ENCODE measurements at regions not wholly inside any gene's neighbourhood (a gene's known extent, or its start where the extent isn't known, plus 50 kb on each side); places are given as distances from the start of the nearest gene placed in this dataset.

DNA sequence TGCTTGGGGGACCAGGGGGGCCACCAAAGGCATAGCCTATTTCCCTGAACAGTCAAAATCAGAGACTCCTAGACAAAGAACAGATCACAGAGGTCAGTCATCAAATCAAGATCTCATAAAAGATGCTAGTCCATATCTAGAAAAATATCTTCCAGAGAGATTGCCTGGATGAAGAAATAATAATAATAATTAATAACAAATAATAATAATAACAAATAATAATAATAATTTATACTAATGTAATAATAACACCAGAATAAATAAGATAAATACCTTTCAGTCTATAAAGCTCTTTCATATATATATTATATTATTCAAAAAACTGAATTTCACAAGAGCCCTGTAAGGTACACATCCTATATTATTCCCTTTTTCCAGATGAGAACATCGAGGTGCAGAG, 129.6 kb downstream of the PAX1 start:
- TF ChIP-seq, protein P1, sequence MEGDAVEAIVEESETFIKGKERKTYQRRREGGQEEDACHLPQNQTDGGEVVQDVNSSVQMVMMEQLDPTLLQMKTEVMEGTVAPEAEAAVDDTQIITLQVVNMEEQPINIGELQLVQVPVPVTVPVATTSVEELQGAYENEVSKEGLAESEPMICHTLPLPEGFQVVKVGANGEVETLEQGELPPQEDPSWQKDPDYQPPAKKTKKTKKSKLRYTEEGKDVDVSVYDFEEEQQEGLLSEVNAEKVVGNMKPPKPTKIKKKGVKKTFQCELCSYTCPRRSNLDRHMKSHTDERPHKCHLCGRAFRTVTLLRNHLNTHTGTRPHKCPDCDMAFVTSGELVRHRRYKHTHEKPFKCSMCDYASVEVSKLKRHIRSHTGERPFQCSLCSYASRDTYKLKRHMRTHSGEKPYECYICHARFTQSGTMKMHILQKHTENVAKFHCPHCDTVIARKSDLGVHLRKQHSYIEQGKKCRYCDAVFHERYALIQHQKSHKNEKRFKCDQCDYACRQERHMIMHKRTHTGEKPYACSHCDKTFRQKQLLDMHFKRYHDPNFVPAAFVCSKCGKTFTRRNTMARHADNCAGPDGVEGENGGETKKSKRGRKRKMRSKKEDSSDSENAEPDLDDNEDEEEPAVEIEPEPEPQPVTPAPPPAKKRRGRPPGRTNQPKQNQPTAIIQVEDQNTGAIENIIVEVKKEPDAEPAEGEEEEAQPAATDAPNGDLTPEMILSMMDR (conservative IDR thresholded peaks at IDR 0.05; ENCODE audit: low read depth, low read length) = no peak
- TF ChIP-seq EZH2 (IDR thresholded peaks at IDR 0.05; ENCODE audit: low read length, unreplicated experiment) (no peak), EZH2phosphoT487 (IDR thresholded peaks at IDR 0.05; ENCODE audit: borderline replicate concordance, low read length) (no peak)

All from PC-3 (cell line).